ENCODE measurements at regions not wholly inside any gene's neighbourhood (a gene's known extent, or its start where the extent isn't known, plus 50 kb on each side); places are given as distances from the start of the nearest gene placed in this dataset.

- TF ChIP-seq NFIC (IDR thresholded peaks at IDR 0.05) (no peak), YY1 (IDR thresholded peaks at IDR 0.05; ENCODE audit: low read depth) (no peak), EP300 (IDR thresholded peaks at IDR 0.05; ENCODE audit: borderline replicate concordance) (no peak)
Observed at GRCh38 chr3:148280623-148281242, 417.0 kb upstream of the AGTR1 start.
